MM.1S (cell line): ENCODE measurements at regions not wholly inside any gene's neighbourhood (a gene's known extent, or its start where the extent isn't known, plus 50 kb on each side); places are given as distances from the start of the nearest gene placed in this dataset.
A peak's percentile ranks its signal among the peaks of the same experiment; 100 is the strongest.

Experiments used
- DNase-seq: peaks from one replicate; pipeline ENCODE4 v3.0.0-alpha.2; 2015
- H2AFZ ChIP-seq: fragments of 300-600 bp; sonication (generic); 2 replicates; pipeline ENCODE4 v1.6.0; 2016; ENCODE audit warnings: antibody characterized with exemption, low read length
- H3F3A ChIP-seq: fragments of 300-600 bp; sonication (generic); 2 replicates; pipeline ENCODE4 v1.6.1; 2016; ENCODE audit warnings: mild to moderate bottlenecking, antibody characterized with exemption, low read length, moderate library complexity, mixed read lengths; ENCODE audit not compliant: insufficient read depth
- H3K27ac ChIP-seq: fragments of 300-600 bp; sonication (generic); 2 replicates; pipeline ENCODE4 v1.5.1; 2016; ENCODE audit warnings: mild to moderate bottlenecking, low read length
- H3K27me3 ChIP-seq: fragments of 300-600 bp; sonication (generic); replicated peaks from 2 replicates; pipeline ENCODE4 v1.6.0; 2016; ENCODE audit warnings: low read length; ENCODE audit not compliant: insufficient read depth
- H3K36me3 ChIP-seq: fragments of 300-600 bp; sonication (generic); replicated peaks from 2 replicates; pipeline ENCODE4 v1.6.1; 2016; ENCODE audit warnings: mild to moderate bottlenecking, low read length, mixed read lengths; ENCODE audit not compliant: insufficient read depth
- H3K4me1 ChIP-seq: fragments of 300-600 bp; sonication (generic); 2 replicates; pipeline ENCODE4 v1.6.1; 2016; ENCODE audit warnings: low read length, mixed read lengths
- H3K4me2 ChIP-seq: fragments of 300-600 bp; sonication (generic); 2 replicates; pipeline ENCODE4 v1.6.0; 2016; ENCODE audit warnings: low read depth, low read length
- H3K4me3 ChIP-seq: fragments of 300-600 bp; sonication (generic); 2 replicates; pipeline ENCODE4 v1.5.1; 2016; ENCODE audit warnings: low read length, mixed read lengths
- H3K79me2 ChIP-seq: fragments of 300-600 bp; sonication (generic); 2 replicates; pipeline ENCODE4 v1.6.1; 2016; ENCODE audit warnings: mixed run types, low read length, mixed read lengths
- H3K9ac ChIP-seq: fragments of 300-600 bp; sonication (generic); 2 replicates; pipeline ENCODE4 v1.6.1; 2016; ENCODE audit warnings: low read length, mixed read lengths
- H3K9me2 ChIP-seq: fragments of 300-600 bp; sonication (generic); replicated peaks from 2 replicates; pipeline ENCODE4 v1.6.1; 2016; ENCODE audit warnings: mild to moderate bottlenecking, low read length, mixed read lengths; ENCODE audit not compliant: insufficient read depth
- H3K9me3 ChIP-seq: fragments of 300-600 bp; sonication (generic); replicated peaks from 2 replicates; pipeline ENCODE4 v1.6.1; 2016; ENCODE audit warnings: mild to moderate bottlenecking, low read length, mixed read lengths; ENCODE audit not compliant: insufficient read depth
- H4K20me1 ChIP-seq: fragments of 300-600 bp; sonication (generic); 2 replicates; pipeline ENCODE4 v1.6.1; 2016; ENCODE audit warnings: mild to moderate bottlenecking, low read length, moderate library complexity, mixed read lengths; ENCODE audit not compliant: insufficient read depth
- CTCF ChIP-seq: fragments of 300-600 bp; sonication (generic); IDR thresholded peaks from 2 replicates; pipeline ENCODE4 v1.5.1; 2016; ENCODE audit warnings: antibody characterized with exemption, low read length, mixed read lengths
- EZH2 ChIP-seq: fragments of 300-600 bp; sonication (generic); optimal IDR thresholded peaks from 2 replicates; pipeline ENCODE3; 2017; ENCODE audit warnings: low read depth, mild to moderate bottlenecking, antibody characterized with exemption, low read length, mixed read lengths
- EZH2phosphoT487 ChIP-seq: fragments of 300-600 bp; sonication (generic); IDR thresholded peaks from 2 replicates; pipeline ENCODE4 v1.6.1; 2018; ENCODE audit warnings: antibody characterized with exemption, low read length

DNA sequence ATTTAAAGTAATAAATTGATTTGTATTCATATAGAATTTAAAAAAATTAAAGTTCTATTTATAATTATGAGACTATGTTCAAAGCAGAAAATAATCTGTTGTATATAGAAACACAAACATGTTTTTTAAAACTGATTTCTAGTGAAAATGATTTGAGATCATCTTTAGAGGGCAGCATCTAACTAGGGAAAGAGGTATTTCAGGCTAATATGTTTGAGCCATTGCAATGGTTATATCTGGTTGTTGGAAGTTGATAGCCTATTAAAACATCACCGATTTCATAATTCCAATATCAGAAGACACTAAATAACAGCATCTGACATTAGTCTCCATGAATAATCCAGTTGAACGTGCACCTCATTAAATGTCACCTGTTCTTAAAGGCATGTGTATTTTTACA is 79.8 kb upstream of the SLITRK6 start:
- TF ChIP-seq CTCF: no peak
- no peak for TF ChIP-seq EZH2
- TF ChIP-seq EZH2phosphoT487: no peak
- H3K27me3 ChIP-seq: no peaks in the 10 kb centered on the region
- no peaks in the 10 kb centered on the region for H3K79me2 ChIP-seq
- no peak overlapping the region for H2AFZ ChIP-seq
- H3K9me3 ChIP-seq: no peaks in the 10 kb centered on the region
- no peak for DNase-seq
- H3K4me3 ChIP-seq: no peak overlapping the region
- H3F3A ChIP-seq: no peaks in the 10 kb centered on the region
- no peaks in the 10 kb centered on the region for H4K20me1 ChIP-seq
- no peak overlapping the region for H3K27ac ChIP-seq
- no peaks in the 10 kb centered on the region for H3K9me2 ChIP-seq
- no peak overlapping the region for H3K4me2 ChIP-seq
- H3K36me3 ChIP-seq: no peaks in the 10 kb centered on the region
- H3K4me1 ChIP-seq: no peaks in the 10 kb centered on the region
- H3K9ac ChIP-seq: no peak overlapping the region

GRCh38 chr13:85864963-85865530 is 65.8 kb upstream of the SLITRK6 start:
- TF ChIP-seq EZH2 (no peak), CTCF (peak; percentile 44)
- H3K9me3 ChIP-seq: no peaks in the 10 kb centered on the region
- no peak overlapping the region for H3K4me2 ChIP-seq
- H4K20me1 ChIP-seq: no peaks in the 10 kb centered on the region
- no peak overlapping the region for H3K27ac ChIP-seq
- no peaks in the 10 kb centered on the region for H3K9me2 ChIP-seq
- H3K9ac ChIP-seq: no peak overlapping the region
- H3F3A ChIP-seq: no peaks in the 10 kb centered on the region
- H3K4me3 ChIP-seq: no peak overlapping the region
- no peaks in the 10 kb centered on the region for H3K27me3 ChIP-seq
- no peaks in the 10 kb centered on the region for H3K4me1 ChIP-seq
- H2AFZ ChIP-seq: no peak overlapping the region
- peak; percentile 43 for DNase-seq
- H3K79me2 ChIP-seq: no peaks in the 10 kb centered on the region
- H3K36me3 ChIP-seq: no peaks in the 10 kb centered on the region

DNA sequence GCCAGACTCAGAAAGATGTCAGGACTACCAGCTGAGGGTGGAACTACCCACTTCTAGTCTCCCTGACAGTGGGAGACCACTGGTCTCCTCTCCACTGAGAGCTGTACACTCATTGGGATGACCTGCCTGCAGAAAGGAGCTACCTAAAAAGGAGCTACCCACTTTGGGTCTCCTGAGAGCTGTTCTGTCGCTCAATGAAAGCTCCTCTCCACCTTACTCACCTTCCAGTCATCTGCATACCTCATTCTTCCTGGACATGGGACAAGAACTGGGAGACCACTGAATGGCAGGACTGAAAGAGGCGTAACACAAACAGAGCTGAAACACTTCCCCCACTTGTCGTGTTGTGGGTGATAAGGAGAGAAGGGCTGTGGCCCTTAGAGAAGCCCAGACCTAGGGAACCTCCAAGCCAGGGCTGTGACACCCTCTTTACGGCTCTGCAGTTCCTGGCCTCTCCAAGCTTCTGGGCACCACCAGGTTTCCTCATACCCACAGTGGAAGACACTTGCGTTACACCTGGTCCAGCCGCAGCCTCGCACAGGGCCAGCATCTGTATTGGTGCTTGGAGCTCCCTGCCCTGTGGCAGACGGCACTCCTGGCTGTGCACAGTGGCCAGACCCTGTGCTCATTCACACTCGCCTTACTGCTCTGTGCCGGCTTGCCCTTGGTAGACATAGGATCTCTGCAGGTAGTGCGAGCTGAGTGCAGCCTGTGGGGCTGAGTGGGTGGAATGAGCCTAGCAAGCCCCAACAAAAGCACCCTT is 54.9 kb upstream of the SLITRK6 start:
- no peak overlapping the region for H3K27ac ChIP-seq
- H3K9me3 ChIP-seq: no peaks in the 10 kb centered on the region
- H3K79me2 ChIP-seq: no peaks in the 10 kb centered on the region
- H3F3A ChIP-seq: no peaks in the 10 kb centered on the region
- H2AFZ ChIP-seq: no peak overlapping the region
- H3K4me2 ChIP-seq: no peak overlapping the region
- DNase-seq: no peak
- no peaks in the 10 kb centered on the region for H4K20me1 ChIP-seq
- H3K9me2 ChIP-seq: no peaks in the 10 kb centered on the region
- no peak overlapping the region for H3K4me3 ChIP-seq
- no peaks in the 10 kb centered on the region for H3K36me3 ChIP-seq
- TF ChIP-seq EZH2: no peak
- no peaks in the 10 kb centered on the region for H3K27me3 ChIP-seq
- no peaks in the 10 kb centered on the region for H3K4me1 ChIP-seq
- no peak overlapping the region for H3K9ac ChIP-seq
